GM12872 (cell line): ENCODE measurements at regions not wholly inside any gene's neighbourhood (a gene's known extent, or its start where the extent isn't known, plus 50 kb on each side); places are given as distances from the start of the nearest gene placed in this dataset.

Experiments
- TF ChIP-seq, protein P1 (sequence below): IDR thresholded peaks from 3 replicates; pipeline ENCODE4 v1.5.1; 2011; ENCODE audit warnings: low read depth, mild to moderate bottlenecking, low read length, moderate library complexity; ENCODE audit not compliant: insufficient read depth

DNA sequence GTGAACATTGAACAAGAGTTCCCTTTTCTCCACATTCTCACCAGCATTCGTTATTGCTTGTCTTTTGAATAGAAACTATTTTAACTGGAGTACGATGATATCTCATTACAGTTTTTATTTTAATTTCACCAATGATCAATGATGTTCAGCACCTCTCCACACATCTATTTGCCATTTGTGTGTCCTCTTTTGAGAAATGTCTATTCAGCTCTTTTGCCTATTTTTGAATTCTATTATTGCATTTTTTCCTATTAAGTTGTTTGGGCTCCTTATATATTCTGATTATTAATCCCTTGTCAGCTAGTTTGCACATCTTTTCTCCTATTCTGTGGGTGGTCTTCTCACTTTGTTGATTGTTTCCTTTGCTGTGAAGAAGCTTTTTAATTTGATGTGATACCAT, 241.1 kb upstream of the CTBP2 start:
- TF ChIP-seq, protein P1, sequence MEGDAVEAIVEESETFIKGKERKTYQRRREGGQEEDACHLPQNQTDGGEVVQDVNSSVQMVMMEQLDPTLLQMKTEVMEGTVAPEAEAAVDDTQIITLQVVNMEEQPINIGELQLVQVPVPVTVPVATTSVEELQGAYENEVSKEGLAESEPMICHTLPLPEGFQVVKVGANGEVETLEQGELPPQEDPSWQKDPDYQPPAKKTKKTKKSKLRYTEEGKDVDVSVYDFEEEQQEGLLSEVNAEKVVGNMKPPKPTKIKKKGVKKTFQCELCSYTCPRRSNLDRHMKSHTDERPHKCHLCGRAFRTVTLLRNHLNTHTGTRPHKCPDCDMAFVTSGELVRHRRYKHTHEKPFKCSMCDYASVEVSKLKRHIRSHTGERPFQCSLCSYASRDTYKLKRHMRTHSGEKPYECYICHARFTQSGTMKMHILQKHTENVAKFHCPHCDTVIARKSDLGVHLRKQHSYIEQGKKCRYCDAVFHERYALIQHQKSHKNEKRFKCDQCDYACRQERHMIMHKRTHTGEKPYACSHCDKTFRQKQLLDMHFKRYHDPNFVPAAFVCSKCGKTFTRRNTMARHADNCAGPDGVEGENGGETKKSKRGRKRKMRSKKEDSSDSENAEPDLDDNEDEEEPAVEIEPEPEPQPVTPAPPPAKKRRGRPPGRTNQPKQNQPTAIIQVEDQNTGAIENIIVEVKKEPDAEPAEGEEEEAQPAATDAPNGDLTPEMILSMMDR, result no peak

DNA sequence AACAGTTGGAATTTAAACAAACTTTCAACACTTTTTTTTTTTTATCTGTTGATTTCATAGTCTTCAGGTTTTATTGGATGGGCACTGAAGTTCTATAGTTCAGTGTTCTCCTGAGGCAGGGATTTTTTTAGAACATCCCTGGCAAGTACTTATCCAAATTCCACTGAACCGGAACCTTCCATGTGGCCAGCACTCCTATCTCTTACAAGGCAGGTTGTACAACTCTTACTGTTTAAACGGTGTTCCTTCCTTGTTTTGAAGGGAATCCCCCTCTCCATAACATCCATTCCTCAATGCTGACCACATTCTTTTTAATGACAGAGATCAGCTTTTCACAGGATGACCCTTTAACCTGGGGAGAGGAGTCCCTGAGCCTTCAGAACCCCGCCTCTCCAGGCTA, 238.9 kb upstream of the CTBP2 start:
- TF ChIP-seq, protein P1, result no peak

DNA sequence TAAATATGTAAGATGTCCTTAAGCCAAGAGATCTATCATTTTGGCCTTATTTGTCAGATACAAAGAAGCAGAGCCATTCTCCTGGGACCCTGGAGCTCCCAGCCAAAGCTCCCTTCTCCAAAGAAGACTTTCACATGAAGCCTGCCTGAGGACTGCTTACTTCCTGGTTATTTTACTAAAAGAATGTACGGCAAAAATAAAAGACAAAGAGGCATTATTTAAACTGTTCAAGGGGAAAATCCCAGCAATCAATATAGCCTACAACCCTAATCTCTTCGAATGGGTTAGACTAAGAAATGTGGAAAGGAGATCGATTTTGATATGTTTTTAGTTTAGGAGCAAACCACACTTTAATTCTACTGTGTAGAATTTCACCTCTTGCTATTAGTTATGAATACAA, 237.9 kb upstream of the CTBP2 start:
- TF ChIP-seq, protein P1, result no peak

DNA sequence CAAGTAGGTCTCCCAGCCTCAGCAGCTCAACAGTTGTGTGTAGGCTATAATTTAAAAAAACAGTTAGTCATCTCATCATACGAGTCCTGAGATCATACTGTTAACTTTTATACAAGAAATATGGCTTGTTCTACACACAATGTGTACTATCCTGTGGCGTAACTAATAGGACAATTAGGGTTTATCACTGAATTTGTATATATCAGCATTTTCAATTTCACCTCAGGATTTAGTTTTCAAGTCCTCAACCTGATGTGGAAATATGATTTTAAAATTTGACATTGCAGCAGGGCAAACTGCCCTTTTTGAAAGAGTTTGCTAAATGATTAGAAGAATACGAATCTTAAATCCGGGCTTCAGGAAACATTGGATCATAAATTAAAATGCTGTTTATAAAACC, 237.2 kb upstream of the CTBP2 start:
- TF ChIP-seq, protein P1, result no peak

DNA sequence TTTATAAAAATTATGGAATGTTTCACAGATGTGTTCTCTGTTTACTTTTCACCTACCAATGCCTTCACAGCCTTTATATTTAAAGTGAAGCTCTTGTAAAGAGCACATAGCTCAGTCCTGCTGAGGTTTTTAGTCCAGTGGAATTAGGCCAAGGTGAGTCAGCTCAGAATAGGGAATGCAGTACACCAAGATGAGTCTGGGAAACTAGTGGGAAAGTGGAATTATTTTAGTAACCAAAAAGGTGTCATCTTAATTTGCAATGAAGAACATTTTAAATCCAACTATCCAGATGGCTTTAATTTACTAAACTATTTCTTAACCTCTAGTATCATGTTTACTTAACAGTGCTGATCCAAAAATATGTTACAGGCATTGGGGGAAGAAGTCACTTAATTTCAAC, 236.3 kb upstream of the CTBP2 start:
- TF ChIP-seq, protein P1, result no peak

DNA sequence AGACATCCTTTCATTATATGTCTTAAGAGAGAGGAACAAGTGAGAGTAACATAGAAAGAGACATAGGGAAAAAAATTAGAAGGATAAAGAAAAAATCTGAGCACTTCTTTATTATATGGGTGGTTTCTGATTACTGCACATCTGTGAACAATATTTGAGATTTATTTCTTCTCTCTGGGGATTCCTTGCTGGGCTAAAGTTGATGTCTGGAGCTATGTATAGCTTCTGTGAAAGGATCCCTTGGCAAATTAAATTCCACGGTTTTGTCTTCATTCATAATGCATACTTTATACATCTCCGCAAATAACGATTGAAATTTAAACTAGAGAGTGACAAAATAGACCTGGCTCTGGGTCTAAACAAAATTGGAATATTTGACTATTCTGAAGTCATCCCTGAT, 232.2 kb upstream of the CTBP2 start:
- TF ChIP-seq, protein P1, result no peak

DNA sequence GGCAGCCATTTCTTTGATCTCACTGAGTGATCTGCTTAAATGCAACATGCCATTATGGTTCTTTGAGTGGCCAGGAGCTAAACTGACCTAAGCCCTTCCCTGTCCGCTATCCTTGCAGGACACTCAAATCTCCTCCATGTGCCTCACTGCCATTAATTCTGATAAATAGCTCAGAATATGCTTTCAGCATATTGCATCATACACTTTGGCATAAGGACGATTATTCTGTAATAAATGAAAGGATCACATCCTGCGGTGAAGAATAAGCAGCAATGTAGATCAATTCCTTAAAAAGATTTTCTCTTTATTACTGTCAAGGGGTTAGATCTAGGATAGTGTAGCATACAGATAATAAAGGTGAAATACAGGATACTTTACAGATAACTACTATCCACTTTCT, 231.8 kb upstream of the CTBP2 start:
- TF ChIP-seq, protein P1, result no peak

DNA sequence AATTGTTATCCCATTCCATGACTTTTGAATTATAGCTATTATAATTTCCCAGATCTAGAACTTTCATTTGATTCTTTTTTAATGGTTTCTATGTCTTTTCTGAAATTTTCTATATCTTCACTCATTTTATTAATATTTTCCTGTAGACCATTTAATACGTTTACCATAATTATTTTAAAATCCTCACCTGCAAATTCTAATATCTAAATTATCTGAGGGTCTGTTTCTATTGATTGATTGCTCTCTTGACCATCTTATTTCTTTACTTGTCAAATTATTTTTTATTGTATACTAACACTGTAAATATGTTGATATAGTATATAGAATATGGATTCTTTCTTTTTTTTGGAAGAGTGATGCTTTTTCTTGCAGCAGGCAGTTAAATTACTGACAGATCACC, 229.3 kb upstream of the CTBP2 start:
- TF ChIP-seq, protein P1, result no peak
